Keratinocyte (primary cell): ENCODE measurements at regions not wholly inside any gene's neighbourhood (a gene's known extent, or its start where the extent isn't known, plus 50 kb on each side); places are given as distances from the start of the nearest gene placed in this dataset.

Experiments used
- DNase-seq: peaks from one replicate; pipeline ENCODE4 v3.0.0-alpha.2; 2011; ENCODE audit warnings: low read depth, missing footprints, low spot score
- FAIRE-seq: peaks from 2 replicates; lab custom pipeline; 2011; peaks lifted over from hg19 to GRCh38; lab: Jason Lieb, UNC
- H2AFZ ChIP-seq: 2 replicates; pipeline ENCODE4 v1.6.0; 2012; ENCODE audit warnings: low read length, control low read depth, inconsistent platforms; ENCODE audit not compliant: control insufficient read depth
- H3K27ac ChIP-seq: 2 replicates; pipeline ENCODE4 v1.5.1; 2011; ENCODE audit warnings: low read length; ENCODE audit not compliant: control insufficient read depth, insufficient read depth
- H3K27me3 ChIP-seq: 3 replicates; pipeline ENCODE4 v1.6.0; 2011; ENCODE audit warnings: low read length; ENCODE audit not compliant: control insufficient read depth, insufficient read depth; ENCODE audit errors: extremely low read depth
- H3K36me3 ChIP-seq, 2 experiments: 2 replicates in 1 of 2; 3 replicates in 1 of 2; pipeline ENCODE4 v1.5.1; 2011; ENCODE audit warnings: low read length in 2 of 2, mild to moderate bottlenecking in 1 of 2; ENCODE audit not compliant: control insufficient read depth in 2 of 2, insufficient read depth in 2 of 2; ENCODE audit errors: extremely low read depth in 1 of 2
- H3K4me1 ChIP-seq: 3 replicates; pipeline ENCODE4 v1.5.1; 2011; ENCODE audit warnings: low read length; ENCODE audit not compliant: control insufficient read depth, insufficient read depth; ENCODE audit errors: extremely low read depth
- H3K4me2 ChIP-seq: 3 replicates; pipeline ENCODE4 v1.6.0; 2011; ENCODE audit warnings: low read depth, low read length; ENCODE audit not compliant: control insufficient read depth, insufficient read depth; ENCODE audit errors: extremely low read depth
- H3K4me3 ChIP-seq, 3 experiments: fragments of 200-600 bp in 1 of 3; sonication (generic) in 1 of 3; 2 replicates in 2 of 3; 3 replicates in 1 of 3; pipeline ENCODE4 v1.5.1; 2011 to 2016; ENCODE audit warnings: low read length in 3 of 3, mild to moderate bottlenecking in 3 of 3, control low read depth in 2 of 3, inconsistent platforms in 1 of 3, low read depth in 1 of 3, mixed read lengths in 1 of 3, mixed run types in 1 of 3, moderate library complexity in 1 of 3; ENCODE audit not compliant: control insufficient read depth in 2 of 3, insufficient read depth in 2 of 3; ENCODE audit errors: extremely low read depth in 1 of 3
- H3K79me2 ChIP-seq: 2 replicates; pipeline ENCODE4 v1.6.0; 2012; ENCODE audit warnings: low read length; ENCODE audit not compliant: control insufficient read depth, insufficient read depth
- H3K9ac ChIP-seq: 3 replicates; pipeline ENCODE4 v1.6.0; 2011; ENCODE audit warnings: low read length; ENCODE audit not compliant: control insufficient read depth, insufficient read depth; ENCODE audit errors: extremely low read depth
- H3K9me1 ChIP-seq: 3 replicates; pipeline ENCODE4 v1.6.0; 2011; ENCODE audit warnings: low read length; ENCODE audit not compliant: control insufficient read depth, insufficient read depth; ENCODE audit errors: extremely low read depth
- H3K9me3 ChIP-seq: 2 replicates; pipeline ENCODE4 v1.5.1; 2012; ENCODE audit warnings: low read depth, low read length; ENCODE audit not compliant: control insufficient read depth
- H4K20me1 ChIP-seq: 3 replicates; pipeline ENCODE4 v1.6.0; 2011; ENCODE audit warnings: low read length; ENCODE audit not compliant: control insufficient read depth, insufficient read depth; ENCODE audit errors: extremely low read depth
- CTCF ChIP-seq, 3 experiments: IDR thresholded peaks in 1 of 3; conservative IDR thresholded peaks in 1 of 3; optimal IDR thresholded peaks in 1 of 3; 2 replicates in 2 of 3; 3 replicates in 1 of 3; pipeline versions ENCODE3 to v1.5.1; 2011; ENCODE audit warnings: low read length in 3 of 3, mild to moderate bottlenecking in 3 of 3, moderate library complexity in 2 of 3, control low read depth in 1 of 3, inconsistent platforms in 1 of 3; ENCODE audit not compliant: insufficient read depth in 2 of 3; ENCODE audit errors: extremely low read depth in 1 of 3
- EZH2 ChIP-seq: IDR thresholded peaks from one replicate; pipeline ENCODE4 v1.6.1; 2012; ENCODE audit warnings: inconsistent platforms, mild to moderate bottlenecking, low read length, moderate library complexity
- dilution Hi-C: fragments of 300-500 bp; cut with MboI; formaldehyde crosslinking; loops from one replicate; pipeline ENCODE4 v1.7.0; 2020; ENCODE audit warnings: low sequenced_read_pairs; ENCODE audit not compliant: extremely low pct_ligation_motif_present

- Histone ChIP-seq H3K9me1 (no peaks in the 10 kb centered on the region), H2AFZ (no peak overlapping the region), H3K27ac (no peak overlapping the region), H3K4me1 (no peaks in the 10 kb centered on the region), H3K36me3 (no peaks in the 10 kb centered on the region), H3K27me3 (no peaks in the 10 kb centered on the region), H3K4me3 (no peak overlapping the region), H4K20me1 (no peaks in the 10 kb centered on the region), H3K4me2 (no peak overlapping the region), H3K79me2 (no peaks in the 10 kb centered on the region), H3K9me3 (no peaks in the 10 kb centered on the region), H3K9ac (no peak overlapping the region)
- no peak for TF ChIP-seq CTCF (optimal IDR thresholded peaks at IDR 0.05 in 1 of 3, IDR thresholded peaks at IDR 0.05 in 1 of 3, conservative IDR thresholded peaks at IDR 0.05 in 1 of 3; ENCODE audit: extremely low read depth in 1 of 3, insufficient read depth in 2 of 3, low read length in 3 of 3)
- TF ChIP-seq EZH2: no peak
- dilution Hi-C loops: no loop called here
- DNase-seq (no peak), FAIRE-seq (no peak)
Measured at GRCh38 chr4:135833529-135833928, 1631.9 kb upstream of the PABPC4L start.

DNA sequence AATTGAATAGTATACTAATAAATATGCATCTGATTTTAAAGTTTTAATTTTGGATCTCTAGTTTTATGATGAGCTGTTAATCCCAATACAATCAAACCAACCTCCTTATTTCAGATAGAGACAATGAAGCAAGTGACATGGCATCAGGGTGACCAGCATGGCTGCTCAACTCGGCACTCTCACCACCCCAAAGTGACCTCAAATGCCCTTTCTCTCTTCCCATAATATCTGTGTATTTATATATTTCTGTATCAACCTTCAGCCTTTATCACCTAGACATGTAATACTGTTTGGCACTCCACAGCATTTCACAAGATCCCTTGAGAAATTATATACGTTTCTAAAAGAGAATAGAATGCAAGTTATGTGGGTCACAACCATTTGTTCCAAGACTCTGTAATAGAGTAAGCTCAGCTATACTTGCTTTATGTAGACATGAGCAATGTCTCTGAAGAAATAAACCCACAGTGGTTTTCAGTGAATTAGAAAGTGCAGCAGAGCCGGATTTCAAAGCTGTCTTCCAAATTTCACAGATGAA is 1623.2 kb upstream of the PABPC4L start:
- no peak for DNase-seq
- dilution Hi-C loops: no loop called here
- Histone ChIP-seq H3K9me3 (no peaks in the 10 kb centered on the region), H3K79me2 (no peaks in the 10 kb centered on the region), H2AFZ (no peak overlapping the region), H3K4me2 (no peak overlapping the region), H3K9me1 (no peaks in the 10 kb centered on the region), H3K4me1 (no peaks in the 10 kb centered on the region), H3K36me3 (no peaks in the 10 kb centered on the region), H3K9ac (no peak overlapping the region), H3K4me3 (no peak overlapping the region), H3K27ac (no peak overlapping the region), H4K20me1 (no peaks in the 10 kb centered on the region), H3K27me3 (no peaks in the 10 kb centered on the region)
- no peak for FAIRE-seq
- TF ChIP-seq CTCF (optimal IDR thresholded peaks at IDR 0.05 in 1 of 3, IDR thresholded peaks at IDR 0.05 in 1 of 3, conservative IDR thresholded peaks at IDR 0.05 in 1 of 3; ENCODE audit: extremely low read depth in 1 of 3, insufficient read depth in 2 of 3, low read length in 3 of 3) (no peak), EZH2 (no peak)
